ENCODE measurements at regions not wholly inside any gene's neighbourhood (a gene's known extent, or its start where the extent isn't known, plus 50 kb on each side); places are given as distances from the start of the nearest gene placed in this dataset.

DNA sequence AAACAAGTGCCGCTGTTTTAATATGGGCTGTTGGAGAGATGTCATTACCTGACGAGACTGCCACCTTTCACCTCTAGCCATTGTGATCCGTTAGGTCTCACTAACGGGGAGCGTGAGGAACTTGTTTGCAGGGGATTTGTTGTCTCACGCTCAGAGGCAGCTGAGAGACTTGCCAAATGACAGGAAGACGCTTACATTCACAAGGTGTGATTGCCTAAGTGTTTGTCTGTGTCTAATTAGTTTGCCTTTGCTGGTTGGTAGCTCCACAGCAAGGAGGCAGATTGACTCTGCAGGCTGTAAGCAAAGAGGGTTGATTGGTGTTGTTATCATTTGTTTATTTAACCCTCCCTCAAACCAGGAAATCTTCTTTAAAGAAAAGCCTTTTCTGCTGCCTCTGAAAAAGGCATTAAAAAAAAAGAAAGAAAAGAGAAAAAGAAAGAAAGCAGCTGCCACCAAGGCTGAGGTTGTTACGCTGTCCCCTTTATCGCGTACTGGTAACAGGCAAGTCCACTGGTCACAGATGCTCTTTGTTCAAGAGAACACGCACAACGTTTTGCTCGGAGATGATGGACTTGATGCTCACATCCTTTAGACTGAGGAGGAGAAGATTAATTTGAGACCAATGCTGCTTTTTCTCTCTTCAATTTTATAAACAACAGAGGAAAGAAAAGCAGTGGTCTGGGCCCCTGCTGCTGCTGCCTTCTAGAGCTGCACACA lies 203.9 kb downstream of the ZNF326 start (continued):
- TF ChIP-seq, protein P1, sequence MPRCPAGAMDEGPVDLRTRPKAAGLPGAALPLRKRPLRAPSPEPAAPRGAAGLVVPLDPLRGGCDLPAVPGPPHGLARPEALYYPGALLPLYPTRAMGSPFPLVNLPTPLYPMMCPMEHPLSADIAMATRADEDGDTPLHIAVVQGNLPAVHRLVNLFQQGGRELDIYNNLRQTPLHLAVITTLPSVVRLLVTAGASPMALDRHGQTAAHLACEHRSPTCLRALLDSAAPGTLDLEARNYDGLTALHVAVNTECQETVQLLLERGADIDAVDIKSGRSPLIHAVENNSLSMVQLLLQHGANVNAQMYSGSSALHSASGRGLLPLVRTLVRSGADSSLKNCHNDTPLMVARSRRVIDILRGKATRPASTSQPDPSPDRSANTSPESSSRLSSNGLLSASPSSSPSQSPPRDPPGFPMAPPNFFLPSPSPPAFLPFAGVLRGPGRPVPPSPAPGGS (IDR thresholded peaks at IDR 0.05) = no peak
- TF ChIP-seq CEBPB (IDR thresholded peaks at IDR 0.05) = no peak

DNA sequence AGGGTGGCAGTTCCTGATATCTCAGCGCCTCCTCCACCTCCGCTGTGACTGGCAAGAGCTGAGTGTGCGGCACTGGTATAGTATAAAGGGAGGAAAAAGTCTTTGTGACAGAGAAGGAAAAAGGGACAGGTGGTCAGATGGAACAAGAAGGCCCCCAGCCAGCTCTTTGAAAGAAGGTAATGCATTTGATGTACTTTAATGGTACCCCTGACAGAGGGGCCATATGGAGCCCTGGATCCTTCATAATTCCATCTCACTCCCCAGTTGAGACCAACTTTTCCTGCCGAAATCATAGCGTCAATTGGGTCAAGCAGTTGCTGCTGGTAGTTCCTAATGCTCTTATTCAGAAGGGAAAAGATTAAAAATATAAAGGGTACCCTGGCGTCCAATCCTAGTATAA lies 198.2 kb downstream of the ZNF326 start:
- Histone ChIP-seq H3K4me3 (no peak overlapping the region), H3K27ac (no peak overlapping the region), H3K4me1 (no peaks in the 10 kb centered on the region), H3K4me2 (no peak overlapping the region), H3K9me3 (no peaks in the 10 kb centered on the region)
- ChIA-PET CTCF (no interaction called here), POLR2A (no interaction called here)
- no peak for FAIRE-seq
- TF ChIP-seq, protein P2, sequence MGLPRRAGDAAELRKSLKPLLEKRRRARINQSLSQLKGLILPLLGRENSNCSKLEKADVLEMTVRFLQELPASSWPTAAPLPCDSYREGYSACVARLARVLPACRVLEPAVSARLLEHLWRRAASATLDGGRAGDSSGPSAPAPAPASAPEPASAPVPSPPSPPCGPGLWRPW (IDR thresholded peaks at IDR 0.05) = no peak
- no peak for TF ChIP-seq EHMT2 (IDR thresholded peaks at IDR 0.05; ENCODE audit: low read depth)
- TF ChIP-seq JUNB (IDR thresholded peaks at IDR 0.05) = no peak
- no peak for TF ChIP-seq ZSCAN20 (CRISPR knock-in tag; IDR thresholded peaks at IDR 0.05)
- TF ChIP-seq CBX8 (IDR thresholded peaks at IDR 0.05) = no peak
- TF ChIP-seq, protein P3, sequence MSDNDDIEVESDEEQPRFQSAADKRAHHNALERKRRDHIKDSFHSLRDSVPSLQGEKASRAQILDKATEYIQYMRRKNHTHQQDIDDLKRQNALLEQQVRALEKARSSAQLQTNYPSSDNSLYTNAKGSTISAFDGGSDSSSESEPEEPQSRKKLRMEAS (IDR thresholded peaks at IDR 0.05) = no peak
- TF ChIP-seq NR3C1 (IDR thresholded peaks at IDR 0.05) = no peak
- WGBS (ENCODE audit: missing lambda C conversion rate) = 57% methylated on average over 6 of the region's 6 CpGs
- no peak for ATAC-seq
- DNase-seq (ENCODE audit: low read depth in 1 of 2, low spot score in 1 of 2) = no peak

DNA sequence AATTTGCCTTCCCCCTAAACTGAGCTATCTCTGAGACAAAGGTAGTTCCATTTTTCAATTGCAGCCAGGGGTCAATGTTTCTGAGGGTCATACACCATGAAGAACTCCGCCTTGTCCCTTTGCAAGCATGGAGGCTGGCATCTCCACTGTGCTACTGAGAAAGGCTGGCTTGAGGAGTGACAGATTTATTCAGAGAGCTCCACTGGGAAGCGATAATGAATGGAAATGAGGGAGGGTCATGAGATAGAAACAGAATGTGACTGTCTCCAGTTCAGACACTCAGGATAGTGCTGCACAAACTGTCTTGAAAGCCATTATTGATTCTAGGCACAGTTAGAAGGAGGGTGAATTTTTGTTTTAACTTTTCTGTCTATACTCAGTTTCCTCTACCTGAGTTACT lies 197.5 kb downstream of the ZNF326 start:
- Histone ChIP-seq H3K4me1 (no peaks in the 10 kb centered on the region), H3K27ac (no peak overlapping the region), H3K9me3 (no peaks in the 10 kb centered on the region), H3K4me3 (no peak overlapping the region), H3K4me2 (no peak overlapping the region)
- WGBS (ENCODE audit: missing lambda C conversion rate) = 5% methylated on average over 2 of the region's 2 CpGs
- no peak for DNase-seq (ENCODE audit: low read depth in 1 of 2, low spot score in 1 of 2)
- TF ChIP-seq, protein P4, sequence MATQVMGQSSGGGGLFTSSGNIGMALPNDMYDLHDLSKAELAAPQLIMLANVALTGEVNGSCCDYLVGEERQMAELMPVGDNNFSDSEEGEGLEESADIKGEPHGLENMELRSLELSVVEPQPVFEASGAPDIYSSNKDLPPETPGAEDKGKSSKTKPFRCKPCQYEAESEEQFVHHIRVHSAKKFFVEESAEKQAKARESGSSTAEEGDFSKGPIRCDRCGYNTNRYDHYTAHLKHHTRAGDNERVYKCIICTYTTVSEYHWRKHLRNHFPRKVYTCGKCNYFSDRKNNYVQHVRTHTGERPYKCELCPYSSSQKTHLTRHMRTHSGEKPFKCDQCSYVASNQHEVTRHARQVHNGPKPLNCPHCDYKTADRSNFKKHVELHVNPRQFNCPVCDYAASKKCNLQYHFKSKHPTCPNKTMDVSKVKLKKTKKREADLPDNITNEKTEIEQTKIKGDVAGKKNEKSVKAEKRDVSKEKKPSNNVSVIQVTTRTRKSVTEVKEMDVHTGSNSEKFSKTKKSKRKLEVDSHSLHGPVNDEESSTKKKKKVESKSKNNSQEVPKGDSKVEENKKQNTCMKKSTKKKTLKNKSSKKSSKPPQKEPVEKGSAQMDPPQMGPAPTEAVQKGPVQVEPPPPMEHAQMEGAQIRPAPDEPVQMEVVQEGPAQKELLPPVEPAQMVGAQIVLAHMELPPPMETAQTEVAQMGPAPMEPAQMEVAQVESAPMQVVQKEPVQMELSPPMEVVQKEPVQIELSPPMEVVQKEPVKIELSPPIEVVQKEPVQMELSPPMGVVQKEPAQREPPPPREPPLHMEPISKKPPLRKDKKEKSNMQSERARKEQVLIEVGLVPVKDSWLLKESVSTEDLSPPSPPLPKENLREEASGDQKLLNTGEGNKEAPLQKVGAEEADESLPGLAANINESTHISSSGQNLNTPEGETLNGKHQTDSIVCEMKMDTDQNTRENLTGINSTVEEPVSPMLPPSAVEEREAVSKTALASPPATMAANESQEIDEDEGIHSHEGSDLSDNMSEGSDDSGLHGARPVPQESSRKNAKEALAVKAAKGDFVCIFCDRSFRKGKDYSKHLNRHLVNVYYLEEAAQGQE (IDR thresholded peaks at IDR 0.05) = no peak
- TF ChIP-seq ZSCAN20 (CRISPR knock-in tag; IDR thresholded peaks at IDR 0.05) = no peak
- TF ChIP-seq HOXB13 (CRISPR knock-in tag; IDR thresholded peaks at IDR 0.05; ENCODE audit: low read depth) = no peak
- no peak for TF ChIP-seq CEBPB (IDR thresholded peaks at IDR 0.05)
- TF ChIP-seq, protein P1 (IDR thresholded peaks at IDR 0.05) = no peak
- TF ChIP-seq EHMT2 (IDR thresholded peaks at IDR 0.05; ENCODE audit: low read depth) = no peak
- no peak for TF ChIP-seq POLR2A (IDR thresholded peaks at IDR 0.05; ENCODE audit: low read length)
- TF ChIP-seq JUN (IDR thresholded peaks at IDR 0.05) = no peak
- TF ChIP-seq EP300 (IDR thresholded peaks at IDR 0.05) = no peak
- TF ChIP-seq ZFP36 (IDR thresholded peaks at IDR 0.05; ENCODE audit: borderline replicate concordance, partially characterized antibody) = no peak
- TF ChIP-seq GATA3 (IDR thresholded peaks at IDR 0.05; ENCODE audit: borderline replicate concordance) = no peak
- no peak for TF ChIP-seq CBX8 (IDR thresholded peaks at IDR 0.05)
- TF ChIP-seq, protein P5, sequence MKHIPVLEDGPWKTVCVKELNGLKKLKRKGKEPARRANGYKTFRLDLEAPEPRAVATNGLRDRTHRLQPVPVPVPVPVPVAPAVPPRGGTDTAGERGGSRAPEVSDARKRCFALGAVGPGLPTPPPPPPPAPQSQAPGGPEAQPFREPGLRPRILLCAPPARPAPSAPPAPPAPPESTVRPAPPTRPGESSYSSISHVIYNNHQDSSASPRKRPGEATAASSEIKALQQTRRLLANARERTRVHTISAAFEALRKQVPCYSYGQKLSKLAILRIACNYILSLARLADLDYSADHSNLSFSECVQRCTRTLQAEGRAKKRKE (CRISPR knock-in tag; IDR thresholded peaks at IDR 0.05; ENCODE audit: low read depth) = no peak
- TF ChIP-seq FOSB (CRISPR knock-in tag; IDR thresholded peaks at IDR 0.05) = no peak
- no peak for TF ChIP-seq ZC3H11A (IDR thresholded peaks at IDR 0.05)
- ChIA-PET CTCF (no interaction called here), POLR2A (no interaction called here)
- no peak for FAIRE-seq
- no peak for ATAC-seq
